ENCODE measurements at regions not wholly inside any gene's neighbourhood (a gene's known extent, or its start where the extent isn't known, plus 50 kb on each side); places are given as distances from the start of the nearest gene placed in this dataset.

DNA sequence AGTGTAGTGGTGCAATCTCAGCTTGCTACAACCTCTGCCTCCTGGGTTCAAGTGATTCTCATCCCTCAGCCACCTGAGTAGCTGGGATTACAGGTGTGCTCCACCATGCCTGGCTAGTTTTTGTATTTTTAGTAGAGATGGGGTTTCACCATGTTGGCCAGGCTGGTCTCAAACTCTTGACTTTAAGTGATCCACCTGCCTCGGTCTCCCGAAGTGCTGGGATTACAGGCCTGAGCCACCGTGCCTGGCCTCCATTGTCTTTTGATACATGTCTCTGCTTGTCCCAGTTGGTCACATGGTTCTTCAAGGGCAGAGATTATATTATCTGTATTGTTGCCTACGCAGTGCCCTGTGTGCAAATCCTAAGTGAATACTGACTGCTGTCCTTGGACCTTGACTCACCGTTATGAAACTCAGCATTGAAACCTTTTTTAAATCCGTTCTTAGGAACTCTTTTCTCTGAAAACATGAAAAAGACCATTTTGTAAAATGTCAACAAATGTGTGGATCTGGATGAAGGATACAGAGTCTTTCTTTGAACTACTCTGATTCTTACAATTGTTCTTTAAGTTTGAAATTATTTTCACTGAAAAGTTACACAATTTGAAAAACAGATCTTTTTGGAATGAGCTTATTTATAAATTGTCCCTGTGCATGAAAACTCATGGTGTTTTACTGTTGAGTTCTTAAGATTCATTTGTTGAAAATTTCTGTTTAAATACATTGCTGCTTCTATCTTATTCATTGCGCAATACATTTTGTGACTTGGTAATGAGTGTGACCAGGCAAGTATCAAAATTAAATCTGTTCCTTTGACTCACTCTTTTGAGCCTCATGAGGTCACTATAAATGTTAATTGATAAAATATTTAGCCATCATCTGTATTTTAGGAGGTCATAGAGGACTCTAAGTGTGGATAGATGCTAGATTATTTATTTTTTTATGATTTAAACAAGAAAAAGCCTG lies 293.5 kb downstream of the UTRN start:
- TF ChIP-seq, protein P1, sequence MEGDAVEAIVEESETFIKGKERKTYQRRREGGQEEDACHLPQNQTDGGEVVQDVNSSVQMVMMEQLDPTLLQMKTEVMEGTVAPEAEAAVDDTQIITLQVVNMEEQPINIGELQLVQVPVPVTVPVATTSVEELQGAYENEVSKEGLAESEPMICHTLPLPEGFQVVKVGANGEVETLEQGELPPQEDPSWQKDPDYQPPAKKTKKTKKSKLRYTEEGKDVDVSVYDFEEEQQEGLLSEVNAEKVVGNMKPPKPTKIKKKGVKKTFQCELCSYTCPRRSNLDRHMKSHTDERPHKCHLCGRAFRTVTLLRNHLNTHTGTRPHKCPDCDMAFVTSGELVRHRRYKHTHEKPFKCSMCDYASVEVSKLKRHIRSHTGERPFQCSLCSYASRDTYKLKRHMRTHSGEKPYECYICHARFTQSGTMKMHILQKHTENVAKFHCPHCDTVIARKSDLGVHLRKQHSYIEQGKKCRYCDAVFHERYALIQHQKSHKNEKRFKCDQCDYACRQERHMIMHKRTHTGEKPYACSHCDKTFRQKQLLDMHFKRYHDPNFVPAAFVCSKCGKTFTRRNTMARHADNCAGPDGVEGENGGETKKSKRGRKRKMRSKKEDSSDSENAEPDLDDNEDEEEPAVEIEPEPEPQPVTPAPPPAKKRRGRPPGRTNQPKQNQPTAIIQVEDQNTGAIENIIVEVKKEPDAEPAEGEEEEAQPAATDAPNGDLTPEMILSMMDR (IDR thresholded peaks at IDR 0.05), result no peak
- no peak for TF ChIP-seq POLR2AphosphoS5 (IDR thresholded peaks at IDR 0.05; ENCODE audit: insufficient read depth in 1 of 2, low read depth in 1 of 2)

Measured in vagina (tissue), 2 donors.